ENCODE measurements at regions not wholly inside any gene's neighbourhood (a gene's known extent, or its start where the extent isn't known, plus 50 kb on each side); places are given as distances from the start of the nearest gene placed in this dataset.

GRCh38 chr4:28482580-28483270, 1622.1 kb downstream of the STIM2 start:
- TF ChIP-seq MXI1 (IDR thresholded peaks at IDR 0.05; ENCODE audit: low read depth, low read length) (no peak), CTCF (IDR thresholded peaks at IDR 0.05) (no peak), EP300 (IDR thresholded peaks at IDR 0.05; ENCODE audit: borderline replicate concordance in 1 of 2, low read depth in 1 of 2, low read length in 1 of 2) (no peak), GABPA (IDR thresholded peaks at IDR 0.05; ENCODE audit: low read depth) (no peak), REST (IDR thresholded peaks at IDR 0.05; ENCODE audit: low read depth, low read length) (no peak), POLR2AphosphoS5 (IDR thresholded peaks at IDR 0.05; ENCODE audit: low read depth, low read length) (no peak), SIN3A (IDR thresholded peaks at IDR 0.05; ENCODE audit: borderline replicate concordance, low read depth, low read length) (no peak), NRF1 (IDR thresholded peaks at IDR 0.05; ENCODE audit: low read depth, low read length) (no peak), TCF12 (IDR thresholded peaks at IDR 0.05) (no peak), GATA2 (CRISPR knock-in tag; IDR thresholded peaks at IDR 0.05) (no peak), USF1 (IDR thresholded peaks at IDR 0.05; ENCODE audit: borderline replicate concordance, low read depth) (no peak)

All from SK-N-SH (cell line).